ENCODE measurements at regions not wholly inside any gene's neighbourhood (a gene's known extent, or its start where the extent isn't known, plus 50 kb on each side); places are given as distances from the start of the nearest gene placed in this dataset.

DNA sequence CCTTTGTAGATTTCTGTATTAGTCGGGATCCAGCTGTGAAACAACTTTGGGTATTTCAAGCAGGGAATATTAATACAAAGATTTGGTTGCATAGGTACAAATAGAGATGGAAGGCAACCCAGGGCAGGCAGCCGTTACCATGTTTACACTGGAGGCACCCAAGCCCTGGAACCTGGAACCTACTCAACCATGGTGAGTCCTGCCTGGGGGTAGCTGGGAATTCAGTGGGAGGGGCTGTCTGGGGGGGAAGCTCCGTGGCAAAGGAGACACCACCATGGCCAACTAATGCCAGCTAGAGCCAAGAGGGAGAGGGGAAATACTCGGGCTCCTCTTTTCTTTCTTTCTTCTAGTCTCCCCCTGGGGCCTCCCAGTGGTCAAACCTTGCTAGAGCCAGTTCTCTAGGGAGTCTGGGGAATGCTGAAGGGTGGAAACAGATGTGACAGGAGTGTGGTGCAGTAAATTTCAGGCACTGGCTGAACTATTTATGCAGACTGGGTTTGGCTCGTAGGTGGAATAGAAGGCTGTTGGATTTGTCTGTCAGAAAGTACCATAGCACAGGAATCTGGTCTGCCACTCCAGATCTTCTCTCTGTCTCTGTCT is 91.9 kb upstream of the CACNA1E start:
- TF ChIP-seq, protein P1, sequence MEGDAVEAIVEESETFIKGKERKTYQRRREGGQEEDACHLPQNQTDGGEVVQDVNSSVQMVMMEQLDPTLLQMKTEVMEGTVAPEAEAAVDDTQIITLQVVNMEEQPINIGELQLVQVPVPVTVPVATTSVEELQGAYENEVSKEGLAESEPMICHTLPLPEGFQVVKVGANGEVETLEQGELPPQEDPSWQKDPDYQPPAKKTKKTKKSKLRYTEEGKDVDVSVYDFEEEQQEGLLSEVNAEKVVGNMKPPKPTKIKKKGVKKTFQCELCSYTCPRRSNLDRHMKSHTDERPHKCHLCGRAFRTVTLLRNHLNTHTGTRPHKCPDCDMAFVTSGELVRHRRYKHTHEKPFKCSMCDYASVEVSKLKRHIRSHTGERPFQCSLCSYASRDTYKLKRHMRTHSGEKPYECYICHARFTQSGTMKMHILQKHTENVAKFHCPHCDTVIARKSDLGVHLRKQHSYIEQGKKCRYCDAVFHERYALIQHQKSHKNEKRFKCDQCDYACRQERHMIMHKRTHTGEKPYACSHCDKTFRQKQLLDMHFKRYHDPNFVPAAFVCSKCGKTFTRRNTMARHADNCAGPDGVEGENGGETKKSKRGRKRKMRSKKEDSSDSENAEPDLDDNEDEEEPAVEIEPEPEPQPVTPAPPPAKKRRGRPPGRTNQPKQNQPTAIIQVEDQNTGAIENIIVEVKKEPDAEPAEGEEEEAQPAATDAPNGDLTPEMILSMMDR (IDR thresholded peaks at IDR 0.05): no peak
- ATAC-seq (ENCODE audit: insufficient number of reproducible peaks, low FRiP score, low read depth) (no peak), DNase-seq (ENCODE audit: low spot score) (no peak)
- no peaks in the 10 kb centered on the region for H3K36me3 ChIP-seq
- H3K27ac ChIP-seq: no peak overlapping the region
- H3K27me3 ChIP-seq (replicated peaks; ENCODE audit: insufficient read depth): no peaks in the 10 kb centered on the region
- no peaks in the 10 kb centered on the region for H3K4me1 ChIP-seq (ENCODE audit: control insufficient read depth in 1 of 2, low read depth in 2 of 2)
- no peak overlapping the region for H3K4me3 ChIP-seq
- no peaks in the 10 kb centered on the region for H3K9me3 ChIP-seq

DNA sequence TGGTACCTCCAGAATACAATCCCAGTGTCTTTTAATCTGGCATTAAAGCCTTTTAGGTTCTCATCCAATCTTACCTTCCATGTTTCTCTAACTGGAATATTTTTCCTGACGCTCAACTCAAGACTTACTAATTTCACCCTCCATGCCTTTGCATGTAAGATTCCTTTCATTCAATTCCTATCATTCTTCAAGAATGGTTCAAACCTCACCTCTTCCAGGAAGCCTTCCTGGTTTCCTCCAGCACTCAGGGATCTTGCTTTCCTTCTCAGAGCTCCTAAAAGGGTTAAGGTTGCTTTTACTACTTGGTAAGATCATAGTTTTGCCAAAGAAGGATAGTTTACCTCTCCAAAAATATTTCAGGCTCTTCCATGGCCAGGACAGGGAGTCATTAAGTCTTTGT is 91.2 kb upstream of the CACNA1E start:
- H3K9me3 ChIP-seq: no peaks in the 10 kb centered on the region
- no peaks in the 10 kb centered on the region for H3K4me1 ChIP-seq (ENCODE audit: control insufficient read depth in 1 of 2, low read depth in 2 of 2)
- H3K27ac ChIP-seq: no peak overlapping the region
- DNase-seq (ENCODE audit: low spot score) (no peak), ATAC-seq (ENCODE audit: insufficient number of reproducible peaks, low FRiP score, low read depth) (no peak)
- H3K27me3 ChIP-seq (replicated peaks; ENCODE audit: insufficient read depth): no peaks in the 10 kb centered on the region
- H3K4me3 ChIP-seq: no peak overlapping the region
- H3K36me3 ChIP-seq: no peaks in the 10 kb centered on the region
- TF ChIP-seq, protein P1 (IDR thresholded peaks at IDR 0.05): no peak

DNA sequence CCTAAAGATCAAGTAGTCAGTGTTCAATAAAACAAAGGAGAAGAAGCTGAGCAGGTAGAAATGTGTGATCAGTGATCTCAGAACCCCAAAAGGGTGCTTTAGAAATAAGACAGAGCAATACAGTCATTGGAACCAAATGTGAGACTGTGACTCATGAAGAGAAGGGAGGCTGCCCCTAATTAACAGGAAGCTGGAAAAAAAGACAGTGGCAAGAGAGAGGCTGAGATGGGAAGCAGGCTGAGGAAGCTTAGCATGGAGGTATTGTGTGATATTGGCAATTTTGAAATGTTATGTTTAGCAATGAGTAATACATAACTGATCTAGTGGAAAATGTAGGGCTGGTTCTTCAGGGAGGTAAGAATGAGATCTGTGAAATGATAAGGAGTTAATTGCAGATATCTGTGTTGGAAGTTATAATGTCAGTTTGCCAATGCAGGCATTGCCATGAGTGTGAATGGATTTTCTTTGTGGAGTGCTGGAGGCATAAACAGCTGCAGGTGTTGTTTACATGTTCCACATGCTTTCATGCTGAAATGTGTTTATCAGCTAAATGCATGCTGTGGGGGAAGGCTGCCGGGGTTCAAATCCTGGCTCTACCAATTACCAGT is 90.6 kb upstream of the CACNA1E start:
- ATAC-seq (ENCODE audit: insufficient number of reproducible peaks, low FRiP score, low read depth) (no peak), DNase-seq (ENCODE audit: low spot score) (no peak)
- H3K27me3 ChIP-seq (replicated peaks; ENCODE audit: insufficient read depth): no peaks in the 10 kb centered on the region

DNA sequence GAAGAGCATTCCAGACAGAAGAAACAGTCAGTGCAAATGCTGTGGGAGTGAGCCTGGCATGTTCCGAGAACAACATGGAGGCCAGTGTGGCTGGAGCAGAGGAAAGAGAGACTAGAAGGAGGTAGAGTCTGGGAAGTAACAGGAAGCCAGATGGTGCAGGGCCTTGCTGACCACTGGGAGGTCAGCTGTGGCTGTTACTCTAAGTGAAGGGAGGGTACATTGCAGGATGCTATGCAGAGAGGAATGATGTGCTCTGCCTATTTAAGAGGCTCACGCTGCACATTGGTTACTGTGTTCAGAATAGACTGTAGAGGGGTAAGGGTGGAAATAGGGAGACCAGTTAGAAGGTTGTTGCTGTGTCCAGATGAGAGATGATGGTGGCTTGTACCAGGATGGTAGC is 88.6 kb upstream of the CACNA1E start:
- ATAC-seq (ENCODE audit: insufficient number of reproducible peaks, low FRiP score, low read depth) (no peak), DNase-seq (ENCODE audit: low spot score) (no peak)
- H3K4me1 ChIP-seq (ENCODE audit: control insufficient read depth in 1 of 2, low read depth in 2 of 2): no peaks in the 10 kb centered on the region
- no peak overlapping the region for H3K27ac ChIP-seq
- H3K27me3 ChIP-seq (replicated peaks; ENCODE audit: insufficient read depth): no peaks in the 10 kb centered on the region
- TF ChIP-seq, protein P1 (IDR thresholded peaks at IDR 0.05): no peak
- no peaks in the 10 kb centered on the region for H3K9me3 ChIP-seq
- no peaks in the 10 kb centered on the region for H3K36me3 ChIP-seq
- no peak overlapping the region for H3K4me3 ChIP-seq

More for the DNA sequence above, 90.6 kb upstream of the CACNA1E start:
- H3K9me3 ChIP-seq: no peaks in the 10 kb centered on the region
- H3K4me1 ChIP-seq (ENCODE audit: control insufficient read depth in 1 of 2, low read depth in 2 of 2): no peaks in the 10 kb centered on the region
- no peak overlapping the region for H3K4me3 ChIP-seq
- no peak overlapping the region for H3K27ac ChIP-seq
- TF ChIP-seq, protein P1 (IDR thresholded peaks at IDR 0.05): no peak
- no peaks in the 10 kb centered on the region for H3K36me3 ChIP-seq

DNA sequence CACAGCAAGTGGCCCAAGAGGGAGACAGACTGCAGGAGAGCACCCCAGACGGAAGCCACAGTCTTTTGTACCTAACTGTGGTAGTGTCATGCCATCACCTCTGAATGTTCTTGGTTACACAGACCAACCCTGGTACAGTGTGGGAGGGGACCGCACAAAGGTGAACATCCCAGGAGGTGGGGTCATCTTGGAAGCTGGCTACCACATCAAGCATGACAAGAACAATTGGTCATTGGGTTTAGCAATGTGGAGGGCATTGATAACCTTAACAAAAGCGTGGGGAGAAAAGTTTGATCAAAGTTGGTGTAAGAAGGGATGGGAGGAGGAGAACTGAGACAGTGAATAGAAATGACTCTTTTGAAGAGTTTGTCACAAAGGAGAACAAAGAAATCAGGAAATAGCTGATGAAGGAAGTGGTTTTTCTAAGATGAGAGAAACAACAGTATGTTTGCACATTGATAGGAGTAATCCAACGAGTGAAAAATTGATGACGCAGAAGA is 87.1 kb upstream of the CACNA1E start:
- ATAC-seq (ENCODE audit: insufficient number of reproducible peaks, low FRiP score, low read depth): no peak
- Histone ChIP-seq H3K9me3 (no peaks in the 10 kb centered on the region), H3K27me3 (replicated peaks; ENCODE audit: insufficient read depth) (no peaks in the 10 kb centered on the region), H3K4me1 (ENCODE audit: control insufficient read depth in 1 of 2, low read depth in 2 of 2) (no peaks in the 10 kb centered on the region), H3K4me3 (no peak overlapping the region), H3K27ac (no peak overlapping the region), H3K36me3 (no peaks in the 10 kb centered on the region)
- TF ChIP-seq, protein P1 (IDR thresholded peaks at IDR 0.05): no peak
- DNase-seq (ENCODE audit: low spot score): no peak

Data from thoracic aorta (tissue), 2 donors.